Endothelial cell of umbilical vein (primary cell): ENCODE measurements at regions not wholly inside any gene's neighbourhood (a gene's known extent, or its start where the extent isn't known, plus 50 kb on each side); places are given as distances from the start of the nearest gene placed in this dataset.

Experiments used
- CTCF ChIP-seq, 2 donors: IDR thresholded peaks; 1 replicate in 1 of 2; 2 replicates in 1 of 2; pipeline ENCODE4 v1.5.1; 2011; ENCODE audit warnings: low read length in 2 of 2, mild to moderate bottlenecking in 2 of 2, moderate library complexity in 2 of 2, control low read depth in 1 of 2, inconsistent platforms in 1 of 2, low read depth in 1 of 2; ENCODE audit not compliant: insufficient read depth in 1 of 2; ENCODE audit errors: extremely low read depth in 1 of 2
- MAX ChIP-seq: IDR thresholded peaks from 2 replicates; pipeline ENCODE4 v1.6.1; 2011; ENCODE audit not compliant: insufficient read depth, insufficient read length

- no peak for TF ChIP-seq CTCF (IDR thresholded peaks at IDR 0.05; ENCODE audit: extremely low read depth in 1 of 2, insufficient read depth in 1 of 2, low read depth in 1 of 2, low read length in 2 of 2)
- no peak for TF ChIP-seq MAX
Observed at GRCh38 chr10:124323806-124324205, 94.9 kb downstream of the OAT start.
